Liver (tissue), 8 donors: ENCODE measurements at regions not wholly inside any gene's neighbourhood (a gene's known extent, or its start where the extent isn't known, plus 50 kb on each side); places are given as distances from the start of the nearest gene placed in this dataset.

ENCODE experiments used
- DNase-seq: peaks from one replicate; pipeline ENCODE4 v3.0.0-alpha.2; 2017; ENCODE audit warnings: low spot score
- H3K27ac ChIP-seq, 2 donors: one replicate each; pipeline ENCODE4 v1.7.0; 2013; ENCODE audit warnings: inconsistent platforms in 2 of 2, low read length in 2 of 2, control low read depth in 1 of 2, low read depth in 1 of 2, mild to moderate bottlenecking in 1 of 2
- H3K27me3 ChIP-seq, 4 donors: one replicate each; pipeline versions ENCODE4 v1.6.1 to v1.7.0; 2013; ENCODE audit warnings: low read length in 3 of 4, inconsistent platforms in 1 of 4, mild to moderate bottlenecking in 1 of 4, moderate library complexity in 1 of 4; ENCODE audit not compliant: control insufficient read depth in 4 of 4, insufficient read depth in 4 of 4
- H3K36me3 ChIP-seq, 4 donors: one replicate each; pipeline versions ENCODE4 v1.6.1 to v1.7.0; 2013; ENCODE audit warnings: low read length in 3 of 4, mild to moderate bottlenecking in 3 of 4, low read depth in 1 of 4, moderate library complexity in 1 of 4; ENCODE audit not compliant: control insufficient read depth in 4 of 4, insufficient read depth in 3 of 4
- H3K4me1 ChIP-seq, 4 donors: one replicate each; pipeline versions ENCODE4 v1.6.1 to v1.7.0; 2013; ENCODE audit warnings: low read length in 3 of 4, mild to moderate bottlenecking in 3 of 4, moderate library complexity in 1 of 4; ENCODE audit not compliant: control insufficient read depth in 4 of 4, insufficient read depth in 4 of 4
- H3K4me3 ChIP-seq, 3 donors: one replicate each; pipeline versions ENCODE4 v1.6.1 to v1.7.0; 2013; ENCODE audit warnings: low read length in 3 of 3, control low read depth in 1 of 3, low read depth in 1 of 3, mild to moderate bottlenecking in 1 of 3
- H3K9ac ChIP-seq, 2 donors: one replicate each; pipeline ENCODE4 v1.7.0; 2013; ENCODE audit warnings: low read length in 2 of 2, mild to moderate bottlenecking in 2 of 2, moderate library complexity in 2 of 2, control low read depth in 1 of 2, low read depth in 1 of 2
- H3K9me3 ChIP-seq, 4 donors: one replicate each; pipeline versions ENCODE4 v1.6.1 to v1.7.0; 2013; ENCODE audit warnings: low read length in 3 of 4; ENCODE audit not compliant: control insufficient read depth in 4 of 4
- ATF3 ChIP-seq: IDR thresholded peaks from 2 replicates; pipeline ENCODE4 v1.6.1; 2016; ENCODE audit warnings: antibody characterized with exemption
- CTCF ChIP-seq: fragments of 150-350 bp; IDR thresholded peaks from 2 replicates; pipeline ENCODE4 v1.5.1; 2017; ENCODE audit warnings: improper control_type of control experiment, low read depth, low read length; ENCODE audit not compliant: missing input control
- EGR1 ChIP-seq, 2 donors: IDR thresholded peaks; 2 replicates each; pipeline ENCODE4 v1.6.1; 2016 to 2018; ENCODE audit warnings: antibody characterized with exemption in 2 of 2, low read depth in 2 of 2
- FOXA1 ChIP-seq: IDR thresholded peaks from 2 replicates; pipeline ENCODE4 v1.6.1; 2016; ENCODE audit warnings: antibody characterized with exemption
- FOXA2 ChIP-seq: IDR thresholded peaks from 2 replicates; pipeline ENCODE4 v1.6.1; 2016; ENCODE audit warnings: antibody characterized with exemption
- GABPA ChIP-seq, 2 donors: IDR thresholded peaks in 1 of 2; conservative IDR thresholded peaks in 1 of 2; 2 replicates each; pipeline ENCODE4 v1.6.1; 2016; ENCODE audit warnings: antibody characterized with exemption in 2 of 2, mild to moderate bottlenecking in 1 of 2, moderate library complexity in 1 of 2
- HNF4A ChIP-seq, 2 donors: conservative IDR thresholded peaks; 2 replicates each; pipeline ENCODE4 v1.6.1; 2016; ENCODE audit warnings: antibody characterized with exemption in 2 of 2, mild to moderate bottlenecking in 2 of 2
- HNF4G ChIP-seq: IDR thresholded peaks from 2 replicates; pipeline ENCODE4 v1.6.1; 2016; ENCODE audit warnings: antibody characterized with exemption
- JUND ChIP-seq, 2 donors: IDR thresholded peaks; 2 replicates each; pipeline ENCODE4 v1.6.1; 2016; ENCODE audit warnings: antibody characterized with exemption in 2 of 2
- MAX ChIP-seq: IDR thresholded peaks from 2 replicates; pipeline ENCODE4 v1.6.1; 2016; ENCODE audit warnings: antibody characterized with exemption
- NR2F2 ChIP-seq: IDR thresholded peaks from 2 replicates; pipeline ENCODE4 v1.6.1; 2016; ENCODE audit warnings: antibody characterized with exemption
- RAD21 ChIP-seq, 2 donors: IDR thresholded peaks; 2 replicates each; pipeline ENCODE4 v1.6.1; 2016; ENCODE audit warnings: antibody characterized with exemption in 2 of 2, mild to moderate bottlenecking in 2 of 2
- REST ChIP-seq: IDR thresholded peaks from 2 replicates; pipeline ENCODE4 v1.6.1; 2016; ENCODE audit warnings: antibody characterized with exemption, mild to moderate bottlenecking
- RXRA ChIP-seq, 2 donors: IDR thresholded peaks; 2 replicates each; pipeline ENCODE4 v1.6.1; 2017 to 2018; ENCODE audit warnings: antibody characterized with exemption in 2 of 2, mild to moderate bottlenecking in 1 of 2
- SP1 ChIP-seq: IDR thresholded peaks from 2 replicates; pipeline ENCODE4 v1.6.1; 2018; ENCODE audit warnings: antibody characterized with exemption, mild to moderate bottlenecking
- TAF1 ChIP-seq: conservative IDR thresholded peaks from 2 replicates; pipeline ENCODE4 v1.6.1; 2016; ENCODE audit warnings: antibody characterized with exemption, mild to moderate bottlenecking
- YY1 ChIP-seq: IDR thresholded peaks from 2 replicates; pipeline ENCODE4 v1.6.1; 2016; ENCODE audit warnings: antibody characterized with exemption, mild to moderate bottlenecking
- ZBTB33 ChIP-seq: IDR thresholded peaks from 2 replicates; pipeline ENCODE4 v1.6.1; 2016; ENCODE audit warnings: antibody characterized with exemption
- WGBS: extraction: QIAGEN DNeasy Blood & Tissue Kit; methylation state at CpG from one replicate; pipeline ENCODE4 v1.1.7; 2013; 5-methylcytosine and 5-hydroxymethylcytosine counted together
- donor health status: healthy.
- donor health status: healthy.
- donor health status: healthy.
- donor health status: healthy.
- donor health status: healthy.

GRCh38 chr5:173480896-173481295, 135.6 kb downstream of the BOD1 start:
- Histone ChIP-seq H3K36me3 (no peaks in the 10 kb centered on the region), H3K9me3 (no peaks in the 10 kb centered on the region), H3K9ac (no peak overlapping the region), H3K4me3 (no peak overlapping the region), H3K4me1 (no peaks in the 10 kb centered on the region), H3K27me3 (peaks cover 0 to 8% (median 0%) of the 10 kb centered on the region in 4 donors), H3K27ac (no peak overlapping the region)
- no peak for DNase-seq
- TF ChIP-seq SP1 (no peak), FOXA1 (no peak), FOXA2 (no peak), NR2F2 (no peak), JUND (IDR thresholded peaks at IDR 0.05) (no peak), RAD21 (IDR thresholded peaks at IDR 0.05) (no peak), TAF1 (no peak), ZBTB33 (no peak), ATF3 (no peak), HNF4A (conservative IDR thresholded peaks at IDR 0.05) (no peak), HNF4G (no peak), MAX (no peak), CTCF (no peak), RXRA (IDR thresholded peaks at IDR 0.05) (no peak), GABPA (IDR thresholded peaks at IDR 0.05 in 1 of 2, conservative IDR thresholded peaks at IDR 0.05 in 1 of 2) (no peak), EGR1 (IDR thresholded peaks at IDR 0.05; ENCODE audit: low read depth in 2 of 2) (no peak)

- H3K36me3 ChIP-seq = no peaks in the 10 kb centered on the region
- no peak for DNase-seq
- no peak overlapping the region for H3K9ac ChIP-seq
- WGBS = 52% methylated on average over 3 of the region's 3 CpGs
- peaks cover 0 to 8% (median 0%) of the 10 kb centered on the region in 4 donors for H3K27me3 ChIP-seq
- no peaks in the 10 kb centered on the region for H3K4me1 ChIP-seq
- TF ChIP-seq HNF4G = no peak
- TF ChIP-seq JUND (IDR thresholded peaks at IDR 0.05) = no peak
- TF ChIP-seq ATF3 = no peak
- TF ChIP-seq YY1 = no peak
- no peak for TF ChIP-seq CTCF
- TF ChIP-seq REST = no peak
- TF ChIP-seq EGR1 (IDR thresholded peaks at IDR 0.05; ENCODE audit: low read depth in 2 of 2) = no peak
- no peak for TF ChIP-seq TAF1
- TF ChIP-seq SP1 = no peak
- no peak for TF ChIP-seq FOXA2
- no peak for TF ChIP-seq RAD21 (IDR thresholded peaks at IDR 0.05)
- TF ChIP-seq MAX = no peak
- no peak for TF ChIP-seq GABPA (IDR thresholded peaks at IDR 0.05 in 1 of 2, conservative IDR thresholded peaks at IDR 0.05 in 1 of 2)
- TF ChIP-seq NR2F2 = no peak
- TF ChIP-seq FOXA1 = no peak
- TF ChIP-seq RXRA (IDR thresholded peaks at IDR 0.05) = no peak
- H3K4me3 ChIP-seq = no peak overlapping the region
- H3K9me3 ChIP-seq = no peaks in the 10 kb centered on the region
- H3K27ac ChIP-seq = no peak overlapping the region
Measured at GRCh38 chr5:173479711-173480110, 136.7 kb downstream of the BOD1 start.
